GM19193 (cell line): ENCODE measurements at regions not wholly inside any gene's neighbourhood (a gene's known extent, or its start where the extent isn't known, plus 50 kb on each side); places are given as distances from the start of the nearest gene placed in this dataset.

Source experiments
- POLR2A ChIP-seq: IDR thresholded peaks from 4 replicates; pipeline ENCODE4 v1.6.1; 2011; ENCODE audit not compliant: insufficient read depth, insufficient read length; ENCODE audit errors: extremely low read depth

- no peak for TF ChIP-seq POLR2A
Measured at GRCh38 chr5:143516249-143516648, 112.8 kb upstream of the NR3C1 start.

- no peak for TF ChIP-seq POLR2A
Measured at GRCh38 chr5:143515829-143516228, 112.3 kb upstream of the NR3C1 start.

- TF ChIP-seq POLR2A, result no peak
Measured at GRCh38 chr5:143514616-143515335, 111.3 kb upstream of the NR3C1 start.

- no peak for TF ChIP-seq POLR2A
Measured at GRCh38 chr5:143513720-143514119, 110.2 kb upstream of the NR3C1 start.

- no peak for TF ChIP-seq POLR2A
Measured at GRCh38 chr5:143511736-143512135, 108.2 kb upstream of the NR3C1 start.

- TF ChIP-seq POLR2A, result no peak
Measured at GRCh38 chr5:143509758-143510221, 106.3 kb upstream of the NR3C1 start.

- TF ChIP-seq POLR2A, result no peak
Measured at GRCh38 chr5:143506836-143507552, 103.5 kb upstream of the NR3C1 start.

GRCh38 chr5:143505934-143506333, 102.4 kb upstream of the NR3C1 start:
- TF ChIP-seq POLR2A, result no peak

- TF ChIP-seq POLR2A, result no peak
Measured at GRCh38 chr5:143505354-143505753, 101.9 kb upstream of the NR3C1 start.

GRCh38 chr5:143501310-143502044, 98.0 kb upstream of the NR3C1 start:
- TF ChIP-seq POLR2A, result no peak

GRCh38 chr5:143499480-143500114, 96.1 kb upstream of the NR3C1 start:
- TF ChIP-seq POLR2A, result no peak

- TF ChIP-seq POLR2A, result no peak
Measured at GRCh38 chr5:143498821-143499220, 95.3 kb upstream of the NR3C1 start.

- TF ChIP-seq POLR2A, result no peak
Measured at GRCh38 chr5:143497749-143498148, 94.3 kb upstream of the NR3C1 start.

GRCh38 chr5:143496943-143497342, 93.5 kb upstream of the NR3C1 start:
- TF ChIP-seq POLR2A, result no peak

- TF ChIP-seq POLR2A, result no peak
Measured at GRCh38 chr5:143495821-143496275, 92.4 kb upstream of the NR3C1 start.
